ENCODE measurements at regions not wholly inside any gene's neighbourhood (a gene's known extent, or its start where the extent isn't known, plus 50 kb on each side); places are given as distances from the start of the nearest gene placed in this dataset.
"Not testable (repeated sequence)": the region's sequence is repeated elsewhere in the genome, so short reads cannot be mapped to it uniquely, and the experiment has no call there.

GRCh38 chr1:115156826-115157468 lies 67.6 kb upstream of the TSPAN2 start:
- no TSS peak for BruUV-seq (replicated peaks)
- no peaks in the 10 kb centered on the region for H3K9me3 ChIP-seq (ENCODE audit: low read depth, low read length, poor library complexity, severe bottlenecking)
- ChIA-PET POLR2A (ENCODE audit: low non-redundant PET) (no interaction called here), CTCF (no interaction called here)
- TF ChIP-seq EZH2 (IDR thresholded peaks at IDR 0.05; ENCODE audit: borderline replicate concordance, low read depth, low read length, poor library complexity, severe bottlenecking) (no peak), CTCF (conservative IDR thresholded peaks at IDR 0.05; ENCODE audit: low read depth, low read length) (no peak)
- no peaks in the 10 kb centered on the region for H3K4me1 ChIP-seq (ENCODE audit: insufficient read depth, low read length, poor library complexity, severe bottlenecking)
- intact Hi-C loops (cut with micrococcal nuclease; ENCODE audit: unreplicated experiment): no loop called here
- H3K36me3 ChIP-seq (ENCODE audit: insufficient read depth, low read length, poor library complexity, severe bottlenecking): no peaks in the 10 kb centered on the region
- no peak for DNase-seq (ENCODE audit: low spot score)
- no peak overlapping the region for H3K4me3 ChIP-seq (ENCODE audit: low read depth, low read length, poor library complexity, severe bottlenecking)
- no peaks in the 10 kb centered on the region for H3K27me3 ChIP-seq (replicated peaks; ENCODE audit: insufficient read depth, low read depth, low read length, poor library complexity)
- H3K27ac ChIP-seq (ENCODE audit: low read depth, low read length, poor library complexity, severe bottlenecking): no peak overlapping the region

- POLR2A ChIA-PET (ENCODE audit: low non-redundant PET): no interaction called here
- Histone ChIP-seq H3K9me3 (ENCODE audit: low read depth, low read length, poor library complexity, severe bottlenecking) (no peaks in the 10 kb centered on the region), H3K27me3 (replicated peaks; ENCODE audit: insufficient read depth, low read depth, low read length, poor library complexity) (no peaks in the 10 kb centered on the region), H3K4me3 (ENCODE audit: low read depth, low read length, poor library complexity, severe bottlenecking) (no peak overlapping the region), H3K27ac (ENCODE audit: low read depth, low read length, poor library complexity, severe bottlenecking) (no peak overlapping the region), H3K36me3 (ENCODE audit: insufficient read depth, low read length, poor library complexity, severe bottlenecking) (no peaks in the 10 kb centered on the region), H3K4me1 (ENCODE audit: insufficient read depth, low read length, poor library complexity, severe bottlenecking) (no peaks in the 10 kb centered on the region)
- BruUV-seq (replicated peaks): no TSS peak
- TF ChIP-seq EZH2 (IDR thresholded peaks at IDR 0.05; ENCODE audit: borderline replicate concordance, low read depth, low read length, poor library complexity, severe bottlenecking) (no peak), CTCF (conservative IDR thresholded peaks at IDR 0.05; ENCODE audit: low read depth, low read length) (no peak)
- DNase-seq (ENCODE audit: low spot score): no peak
- CTCF ChIA-PET: no interaction called here
- intact Hi-C loops (cut with micrococcal nuclease; ENCODE audit: unreplicated experiment): no loop called here
Measured at GRCh38 chr1:115153966-115154557, 64.8 kb upstream of the TSPAN2 start.

- DNase-seq (ENCODE audit: low spot score); H3K9me3 ChIP-seq (ENCODE audit: low read depth, low read length, poor library complexity, severe bottlenecking); H3K27ac ChIP-seq (ENCODE audit: low read depth, low read length, poor library complexity, severe bottlenecking); POLR2A ChIA-PET (ENCODE audit: low non-redundant PET); H3K27me3 ChIP-seq (replicated peaks; ENCODE audit: insufficient read depth, low read depth, low read length, poor library complexity); H3K4me1 ChIP-seq (ENCODE audit: insufficient read depth, low read length, poor library complexity, severe bottlenecking); CTCF ChIA-PET; H3K4me3 ChIP-seq (ENCODE audit: low read depth, low read length, poor library complexity, severe bottlenecking); H3K36me3 ChIP-seq (ENCODE audit: insufficient read depth, low read length, poor library complexity, severe bottlenecking); BruUV-seq (replicated peaks); intact Hi-C loops (cut with micrococcal nuclease; ENCODE audit: unreplicated experiment): not testable (repeated sequence)
Measured at GRCh38 chr1:115147928-115148327, 58.6 kb upstream of the TSPAN2 start.

GRCh38 chr1:115145226-115145625 lies 55.9 kb upstream of the TSPAN2 start:
- Histone ChIP-seq H3K27me3 (replicated peaks; ENCODE audit: insufficient read depth, low read depth, low read length, poor library complexity) (no peaks in the 10 kb centered on the region), H3K27ac (ENCODE audit: low read depth, low read length, poor library complexity, severe bottlenecking) (no peak overlapping the region), H3K4me1 (ENCODE audit: insufficient read depth, low read length, poor library complexity, severe bottlenecking) (no peaks in the 10 kb centered on the region), H3K9me3 (ENCODE audit: low read depth, low read length, poor library complexity, severe bottlenecking) (no peaks in the 10 kb centered on the region), H3K36me3 (ENCODE audit: insufficient read depth, low read length, poor library complexity, severe bottlenecking) (no peaks in the 10 kb centered on the region), H3K4me3 (ENCODE audit: low read depth, low read length, poor library complexity, severe bottlenecking) (no peak overlapping the region)
- TF ChIP-seq EZH2 (IDR thresholded peaks at IDR 0.05; ENCODE audit: borderline replicate concordance, low read depth, low read length, poor library complexity, severe bottlenecking): no peak
- TF ChIP-seq CTCF (conservative IDR thresholded peaks at IDR 0.05; ENCODE audit: low read depth, low read length): no peak
- CTCF ChIA-PET: no interaction called here
- intact Hi-C loops (cut with micrococcal nuclease; ENCODE audit: unreplicated experiment): no loop called here
- POLR2A ChIA-PET (ENCODE audit: low non-redundant PET): no interaction called here
- no TSS peak for BruUV-seq (replicated peaks)
- DNase-seq (ENCODE audit: low spot score): no peak
